ENCODE measurements at regions not wholly inside any gene's neighbourhood (a gene's known extent, or its start where the extent isn't known, plus 50 kb on each side); places are given as distances from the start of the nearest gene placed in this dataset.
"Not testable (repeated sequence)": the region's sequence is repeated elsewhere in the genome, so short reads cannot be mapped to it uniquely, and the experiment has no call there.

GRCh38 chr10:33774857-33775256, 440.4 kb upstream of the NRP1 start:
- Histone ChIP-seq H3K27ac (no peak overlapping the region), H3K9me3 (no peaks in the 10 kb centered on the region), H3K4me3 (no peak overlapping the region), H3K27me3 (no peaks in the 10 kb centered on the region), H3K4me1 (peaks cover 0 to 9% (median 4%) of the 10 kb centered on the region in 4 donors), H3K36me3 (no peaks in the 10 kb centered on the region)
- no peak for DNase-seq
- no peak for TF ChIP-seq CTCF (IDR thresholded peaks at IDR 0.05)
- TF ChIP-seq POLR2AphosphoS5 (IDR thresholded peaks at IDR 0.05) = no peak
- TF ChIP-seq EP300 (IDR thresholded peaks at IDR 0.05) = no peak
- no peak for TF ChIP-seq POLR2A (IDR thresholded peaks at IDR 0.05)
- intact Hi-C loops (cut with DNase I) = no loop called here
- 82 to 92% methylated on average over 4 of the region's 4 CpGs for WGBS, 2 donors

- intact Hi-C loops (cut with DNase I) = no loop called here
- Histone ChIP-seq H3K4me3 (no peak overlapping the region), H3K27ac (peak overlapping the region in 1 of 4 donors; percentile 14), H3K36me3 (no peaks in the 10 kb centered on the region), H3K9me3 (no peaks in the 10 kb centered on the region), H3K4me1 (peaks cover 0 to 9% (median 4%) of the 10 kb centered on the region in 4 donors), H3K27me3 (no peaks in the 10 kb centered on the region)
- 93 to 94% methylated on average over 21 of the region's 21 CpGs for WGBS, 2 donors
- no peak for DNase-seq
- TF ChIP-seq CTCF (IDR thresholded peaks at IDR 0.05) (no peak), POLR2AphosphoS5 (IDR thresholded peaks at IDR 0.05) (no peak), POLR2A (IDR thresholded peaks at IDR 0.05) (no peak), EP300 (IDR thresholded peaks at IDR 0.05) (no peak)
These were observed 439.5 kb upstream of the NRP1 start for GRCh38 chr10:33773886-33774480.

- WGBS, 2 donors = 39 to 68% methylated on average over 4 of the region's 4 CpGs
- DNase-seq = no peak
- Histone ChIP-seq H3K27me3 (no peaks in the 10 kb centered on the region), H3K36me3 (no peaks in the 10 kb centered on the region), H3K4me1 (peaks cover 0 to 9% (median 4%) of the 10 kb centered on the region in 4 donors), H3K27ac (peak overlapping the region in 2 of 4 donors; percentile 14 to 24), H3K4me3 (no peak overlapping the region), H3K9me3 (no peaks in the 10 kb centered on the region)
- intact Hi-C loops (cut with DNase I) = no loop called here
- no peak for TF ChIP-seq CTCF (IDR thresholded peaks at IDR 0.05)
- no peak for TF ChIP-seq EP300 (IDR thresholded peaks at IDR 0.05)
- TF ChIP-seq POLR2AphosphoS5 (IDR thresholded peaks at IDR 0.05) = no peak
- TF ChIP-seq POLR2A (IDR thresholded peaks at IDR 0.05) = no peak
These were observed 438.7 kb upstream of the NRP1 start for GRCh38 chr10:33773253-33773573.

- no peaks in the 10 kb centered on the region for H3K36me3 ChIP-seq
- peaks cover 0 to 9% (median 4%) of the 10 kb centered on the region in 4 donors for H3K4me1 ChIP-seq
- intact Hi-C loops (cut with DNase I) = no loop called here
- no peaks in the 10 kb centered on the region for H3K27me3 ChIP-seq
- H3K27ac ChIP-seq = peak overlapping the region in 1 of 4 donors; percentile 24
- H3K9me3 ChIP-seq = no peaks in the 10 kb centered on the region
- 37 to 72% methylated on average over 16 of the region's 16 CpGs for WGBS, 2 donors
- TF ChIP-seq POLR2A (IDR thresholded peaks at IDR 0.05) = no peak
- no peak for TF ChIP-seq POLR2AphosphoS5 (IDR thresholded peaks at IDR 0.05)
- no peak for TF ChIP-seq CTCF (IDR thresholded peaks at IDR 0.05)
- TF ChIP-seq EP300 (IDR thresholded peaks at IDR 0.05) = no peak
- DNase-seq = no peak
- H3K4me3 ChIP-seq = no peak overlapping the region
These were observed 438.1 kb upstream of the NRP1 start for GRCh38 chr10:33772370-33773252.

- H3K4me1 ChIP-seq; H3K4me3 ChIP-seq; DNase-seq; H3K9me3 ChIP-seq; H3K27me3 ChIP-seq; H3K27ac ChIP-seq; intact Hi-C loops (cut with DNase I); H3K36me3 ChIP-seq: not testable (repeated sequence)
- 67 to 69% methylated on average over 8 of the region's 8 CpGs for WGBS, 2 donors
These were observed 437.4 kb upstream of the NRP1 start for GRCh38 chr10:33771856-33772255.

Measured in sigmoid colon (tissue), 6 donors.